Stimulated activated CD4-positive, alpha-beta T cell treated with anti-CD3 and anti-CD28 coated beads, Interleukin-4, amount 100 ng/mL, for 1 hour (primary cell): ENCODE measurements at regions not wholly inside any gene's neighbourhood (a gene's known extent, or its start where the extent isn't known, plus 50 kb on each side); places are given as distances from the start of the nearest gene placed in this dataset.
"Not testable (repeated sequence)": the region's sequence is repeated elsewhere in the genome, so short reads cannot be mapped to it uniquely, and the experiment has no call there.

Source experiments
- DNase-seq: peaks from one replicate; pipeline ENCODE4 v3.0.0-alpha.2; 2020

- DNase-seq: not testable (repeated sequence)
These were observed 951.0 kb upstream of the C9orf72 start for GRCh38 chr9:28524309-28524708.

GRCh38 chr9:28528049-28528448, 954.8 kb upstream of the C9orf72 start:
- DNase-seq: no peak

- DNase-seq: no peak
These were observed 964.9 kb upstream of the C9orf72 start for GRCh38 chr9:28538132-28538531.

GRCh38 chr9:28539434-28540070, 966.3 kb upstream of the C9orf72 start:
- no peak for DNase-seq

GRCh38 chr9:28542928-28543327, 969.6 kb upstream of the C9orf72 start:
- no peak for DNase-seq

GRCh38 chr9:28547527-28547926, 974.2 kb upstream of the C9orf72 start:
- no peak for DNase-seq

GRCh38 chr9:28563291-28563934, 990.1 kb upstream of the C9orf72 start:
- no peak for DNase-seq

- no peak for DNase-seq
These were observed 1010.6 kb upstream of the C9orf72 start for GRCh38 chr9:28583832-28584231.

GRCh38 chr9:28584542-28584941, 1011.3 kb upstream of the C9orf72 start:
- no peak for DNase-seq

- no peak for DNase-seq
These were observed 1013.8 kb upstream of the C9orf72 start for GRCh38 chr9:28587052-28587451.

- DNase-seq: no peak
These were observed 1025.1 kb upstream of the C9orf72 start for GRCh38 chr9:28598408-28598807.

- no peak for DNase-seq
These were observed 1026.9 kb upstream of the C9orf72 start for GRCh38 chr9:28600226-28600625.

- no peak for DNase-seq
These were observed 1034.6 kb upstream of the C9orf72 start for GRCh38 chr9:28607843-28608242.

- DNase-seq: no peak
These were observed 1037.1 kb upstream of the C9orf72 start for GRCh38 chr9:28610339-28610738.

GRCh38 chr9:28616310-28616709, 1043.0 kb upstream of the C9orf72 start:
- no peak for DNase-seq

- DNase-seq: no peak
These were observed 1046.7 kb upstream of the C9orf72 start for GRCh38 chr9:28620011-28620410.

- DNase-seq: no peak
These were observed 1047.4 kb upstream of the C9orf72 start for GRCh38 chr9:28620661-28621060.

GRCh38 chr9:28624771-28625170, 1051.5 kb upstream of the C9orf72 start:
- no peak for DNase-seq

- no peak for DNase-seq
These were observed 1054.8 kb upstream of the C9orf72 start for GRCh38 chr9:28628031-28628430.

- no peak for DNase-seq
These were observed 1075.4 kb upstream of the C9orf72 start for GRCh38 chr9:28648723-28649122.

GRCh38 chr9:28650327-28650726, 1077.0 kb upstream of the C9orf72 start:
- no peak for DNase-seq

GRCh38 chr9:28651050-28651722, 1077.9 kb upstream of the C9orf72 start:
- no peak for DNase-seq

- no peak for DNase-seq
These were observed 1079.9 kb upstream of the C9orf72 start for GRCh38 chr9:28653216-28653615.

- DNase-seq: no peak
These were observed 1083.4 kb upstream of the C9orf72 start for GRCh38 chr9:28656727-28657126.
